NCI-H2171 treated with DMSO at 0.1 percent for 48 hours (cell line): ENCODE measurements at regions not wholly inside any gene's neighbourhood (a gene's known extent, or its start where the extent isn't known, plus 50 kb on each side); places are given as distances from the start of the nearest gene placed in this dataset.

Source experiments
- DNase-seq: peaks from one replicate; lab custom pipeline; 2025; lab: John Stamatoyannopoulos, UW

- DNase-seq = peak; percentile 80
These were observed 210.3 kb downstream of the ACTL7B start for GRCh38 chr9:108645520-108645919.

GRCh38 chr9:108643731-108644510 is 211.9 kb downstream of the ACTL7B start:
- no peak for DNase-seq

- no peak for DNase-seq
These were observed 212.9 kb downstream of the ACTL7B start for GRCh38 chr9:108642871-108643270.

- DNase-seq = no peak
These were observed 215.6 kb downstream of the ACTL7B start for GRCh38 chr9:108640230-108640629.

GRCh38 chr9:108639696-108640095 is 216.1 kb downstream of the ACTL7B start:
- no peak for DNase-seq

GRCh38 chr9:108639091-108639490 is 216.7 kb downstream of the ACTL7B start:
- no peak for DNase-seq

GRCh38 chr9:108637340-108637739 is 218.4 kb downstream of the ACTL7B start:
- no peak for DNase-seq

GRCh38 chr9:108636013-108636412 is 219.8 kb downstream of the ACTL7B start:
- no peak for DNase-seq

- no peak for DNase-seq
These were observed 220.9 kb downstream of the ACTL7B start for GRCh38 chr9:108634672-108635462.

- peak; percentile 94 for DNase-seq
These were observed 221.6 kb downstream of the ACTL7B start for GRCh38 chr9:108634204-108634603.

- no peak for DNase-seq
These were observed 224.1 kb downstream of the ACTL7B start for GRCh38 chr9:108631496-108632285.

GRCh38 chr9:108628316-108628715 is 227.5 kb downstream of the ACTL7B start:
- no peak for DNase-seq

GRCh38 chr9:108626743-108627142 is 229.0 kb downstream of the ACTL7B start:
- DNase-seq = no peak

GRCh38 chr9:108621991-108622855 is 233.6 kb downstream of the ACTL7B start:
- no peak for DNase-seq

- no peak for DNase-seq
These were observed 235.0 kb downstream of the ACTL7B start for GRCh38 chr9:108620767-108621166.

GRCh38 chr9:108618906-108619550 is 236.8 kb downstream of the ACTL7B start:
- DNase-seq = no peak

GRCh38 chr9:108617676-108618075 is 238.1 kb downstream of the ACTL7B start:
- no peak for DNase-seq

GRCh38 chr9:108615152-108615551 is 240.6 kb downstream of the ACTL7B start:
- no peak for DNase-seq

GRCh38 chr9:108612513-108612912 is 243.3 kb downstream of the ACTL7B start:
- DNase-seq = no peak

GRCh38 chr9:108609897-108610253 is 245.9 kb downstream of the ACTL7B start:
- DNase-seq = no peak
